Ectodermal cell (in vitro differentiated cells): ENCODE measurements at regions not wholly inside any gene's neighbourhood (a gene's known extent, or its start where the extent isn't known, plus 50 kb on each side); places are given as distances from the start of the nearest gene placed in this dataset.

ENCODE experiments used
- H3K27ac ChIP-seq: 2 replicates; pipeline ENCODE4 v1.7.0; 2013; ENCODE audit warnings: mild to moderate bottlenecking, low read depth, low read length; ENCODE audit not compliant: insufficient read depth, poor library complexity, severe bottlenecking
- H3K27me3 ChIP-seq: 2 replicates; pipeline ENCODE4 v1.7.0; 2013; ENCODE audit warnings: mild to moderate bottlenecking, low read length; ENCODE audit not compliant: insufficient read depth, control insufficient read depth, poor library complexity, severe bottlenecking
- H3K36me3 ChIP-seq: one replicate; pipeline ENCODE4 v1.7.0; 2013; ENCODE audit warnings: low read length; ENCODE audit not compliant: control insufficient read depth, insufficient read depth
- H3K4me1 ChIP-seq: one replicate; pipeline ENCODE4 v1.7.0; 2013; ENCODE audit warnings: low read length; ENCODE audit not compliant: control insufficient read depth, insufficient read depth
- H3K4me3 ChIP-seq: 2 replicates; pipeline ENCODE4 v1.7.0; 2013; ENCODE audit warnings: low read depth, low read length, control low read depth; ENCODE audit not compliant: insufficient read depth
- H3K9me3 ChIP-seq: 2 replicates; pipeline ENCODE4 v1.7.0; 2013; ENCODE audit warnings: mild to moderate bottlenecking, low read length, moderate library complexity; ENCODE audit not compliant: control insufficient read depth
- WGBS, 2 experiments: methylation state at CpG; one replicate each; pipeline ENCODE4 v1.1.7; 2013; ENCODE audit warnings: missing lambda C conversion rate in 2 of 2; 5-methylcytosine and 5-hydroxymethylcytosine counted together

GRCh38 chr15:47582233-47582632, 135.1 kb upstream of the SEMA6D start:
- WGBS, 2 experiments, result 39 to 45% methylated on average over 4 of the region's 4 CpGs
- Histone ChIP-seq H3K27me3 (peaks cover 5% of the 10 kb centered on the region), H3K27ac (no peak overlapping the region), H3K4me3 (no peak overlapping the region), H3K4me1 (peaks cover 9% of the 10 kb centered on the region), H3K9me3 (no peaks in the 10 kb centered on the region), H3K36me3 (no peaks in the 10 kb centered on the region)

GRCh38 chr15:47584316-47584715, 133.0 kb upstream of the SEMA6D start:
- Histone ChIP-seq H3K4me3 (no peak overlapping the region), H3K4me1 (peaks cover 25% of the 10 kb centered on the region), H3K36me3 (no peaks in the 10 kb centered on the region), H3K27me3 (peaks cover 5% of the 10 kb centered on the region), H3K9me3 (no peaks in the 10 kb centered on the region), H3K27ac (no peak overlapping the region)
- WGBS, 2 experiments, result 83 to 88% methylated on average over 3 of the region's 3 CpGs

GRCh38 chr15:47586653-47587224, 130.6 kb upstream of the SEMA6D start:
- 93% methylated on average over 4 to 5 of the region's 6 CpGs for WGBS, 2 experiments
- Histone ChIP-seq H3K27me3 (peaks cover 5% of the 10 kb centered on the region), H3K9me3 (no peaks in the 10 kb centered on the region), H3K36me3 (no peaks in the 10 kb centered on the region), H3K4me3 (no peak overlapping the region), H3K27ac (no peak overlapping the region), H3K4me1 (peaks cover 22% of the 10 kb centered on the region)

- no peaks in the 10 kb centered on the region for H3K9me3 ChIP-seq
- peaks cover 16% of the 10 kb centered on the region for H3K4me1 ChIP-seq
- peaks cover 5% of the 10 kb centered on the region for H3K27me3 ChIP-seq
- no peaks in the 10 kb centered on the region for H3K36me3 ChIP-seq
- 72 to 78% methylated on average over 6 of the region's 6 CpGs for WGBS, 2 experiments
- no peak overlapping the region for H3K4me3 ChIP-seq
- peak overlapping the region; percentile 36 for H3K27ac ChIP-seq
These were observed 129.1 kb upstream of the SEMA6D start for GRCh38 chr15:47587940-47588802.

GRCh38 chr15:47588958-47589357, 128.3 kb upstream of the SEMA6D start:
- H3K9me3 ChIP-seq, result no peaks in the 10 kb centered on the region
- 93 to 94% methylated on average over 6 of the region's 6 CpGs for WGBS, 2 experiments
- no peak overlapping the region for H3K4me3 ChIP-seq
- H3K36me3 ChIP-seq, result no peaks in the 10 kb centered on the region
- H3K27ac ChIP-seq, result no peak overlapping the region
- peaks cover 16% of the 10 kb centered on the region for H3K4me1 ChIP-seq
- no peaks in the 10 kb centered on the region for H3K27me3 ChIP-seq

- H3K4me3 ChIP-seq, result no peak overlapping the region
- H3K27ac ChIP-seq, result no peak overlapping the region
- whole genome bisulfite sequencing, 2 experiments, result 77% methylated on average over 3 of the region's 3 CpGs
- H3K36me3 ChIP-seq, result no peaks in the 10 kb centered on the region
- H3K4me1 ChIP-seq, result no peaks in the 10 kb centered on the region
- H3K27me3 ChIP-seq, result no peaks in the 10 kb centered on the region
- H3K9me3 ChIP-seq, result no peaks in the 10 kb centered on the region
These were observed 118.3 kb upstream of the SEMA6D start for GRCh38 chr15:47598996-47599395.

GRCh38 chr15:47599806-47600205, 117.5 kb upstream of the SEMA6D start:
- Histone ChIP-seq H3K36me3 (no peaks in the 10 kb centered on the region), H3K27me3 (no peaks in the 10 kb centered on the region), H3K4me1 (no peaks in the 10 kb centered on the region), H3K27ac (peak overlapping the region; percentile 13), H3K9me3 (no peaks in the 10 kb centered on the region), H3K4me3 (no peak overlapping the region)
- WGBS, 2 experiments, result 90 to 92% methylated on average over 2 of the region's 2 CpGs

GRCh38 chr15:47602121-47602520, 115.2 kb upstream of the SEMA6D start:
- 100% methylated on average over 1 of the region's 1 CpG for WGBS, 2 experiments
- Histone ChIP-seq H3K4me1 (no peaks in the 10 kb centered on the region), H3K27me3 (no peaks in the 10 kb centered on the region), H3K4me3 (no peak overlapping the region), H3K9me3 (no peaks in the 10 kb centered on the region), H3K36me3 (no peaks in the 10 kb centered on the region), H3K27ac (no peak overlapping the region)

GRCh38 chr15:47603026-47603425, 114.3 kb upstream of the SEMA6D start:
- H3K4me3 ChIP-seq, result no peak overlapping the region

GRCh38 chr15:47607695-47608094, 109.6 kb upstream of the SEMA6D start:
- no peaks in the 10 kb centered on the region for H3K4me1 ChIP-seq
- H3K27ac ChIP-seq, result no peak overlapping the region
- no peaks in the 10 kb centered on the region for H3K36me3 ChIP-seq

More at GRCh38 chr15:47603026-47603425, 114.3 kb upstream of the SEMA6D start:
- WGBS, 2 experiments, result 92 to 95% methylated on average over 2 of the region's 2 CpGs
- Histone ChIP-seq H3K27ac (no peak overlapping the region), H3K36me3 (no peaks in the 10 kb centered on the region), H3K4me1 (no peaks in the 10 kb centered on the region), H3K9me3 (no peaks in the 10 kb centered on the region), H3K27me3 (no peaks in the 10 kb centered on the region)

More at GRCh38 chr15:47607695-47608094, 109.6 kb upstream of the SEMA6D start:
- Histone ChIP-seq H3K4me3 (no peak overlapping the region), H3K9me3 (no peaks in the 10 kb centered on the region), H3K27me3 (no peaks in the 10 kb centered on the region)
